HepG2 (cell line): ENCODE measurements at regions not wholly inside any gene's neighbourhood (a gene's known extent, or its start where the extent isn't known, plus 50 kb on each side); places are given as distances from the start of the nearest gene placed in this dataset.
A peak's percentile ranks its signal among the peaks of the same experiment; 100 is the strongest.

Experiments
- ATF4 ChIP-seq, 2 experiments: fragments of 450-650 bp in 1 of 2; sonication (generic) in 1 of 2; formaldehyde crosslinking; IDR thresholded peaks; 2 replicates each; pipeline versions ENCODE4 v1.5.0 to v1.8.0; 2020 to 2022; ENCODE audit warnings: mild to moderate bottlenecking in 1 of 2, missing genetic modification reagents in 1 of 2
- BCL6 ChIP-seq: IDR thresholded peaks from 2 replicates; pipeline ENCODE4 v1.6.1; 2016; ENCODE audit warnings: missing genetic modification reagents, missing compliant biosample characterization
- CEBPB ChIP-seq: IDR thresholded peaks from 2 replicates; pipeline ENCODE4 v1.6.1; 2011; ENCODE audit warnings: low read depth, low read length, improper control_type of control experiment, borderline replicate concordance
- DDIT3 ChIP-seq: sonication (generic); formaldehyde crosslinking; IDR thresholded peaks from 2 replicates; pipeline ENCODE4 v1.4.0; 2020; ENCODE audit warnings: mild to moderate bottlenecking, missing genetic modification reagents
- DMTF1 ChIP-seq: sonication (generic); formaldehyde crosslinking; IDR thresholded peaks from 2 replicates; pipeline ENCODE4 v1.4.0; 2020; ENCODE audit warnings: mild to moderate bottlenecking, missing genetic modification reagents
- DPF2 ChIP-seq: sonication (generic); formaldehyde crosslinking; IDR thresholded peaks from 2 replicates; pipeline ENCODE4 v1.4.0; 2020; ENCODE audit warnings: mild to moderate bottlenecking, low read depth, missing genetic modification reagents, borderline replicate concordance
- E2F5 ChIP-seq: sonication (generic); formaldehyde crosslinking; conservative IDR thresholded peaks from 2 replicates; pipeline ENCODE4 v1.4.0; 2020; ENCODE audit warnings: missing genetic modification reagents
- FOXA3 ChIP-seq: IDR thresholded peaks from 2 replicates; pipeline ENCODE4 v1.6.1; 2016; ENCODE audit warnings: missing genetic modification reagents, missing compliant biosample characterization
- FOXK1 ChIP-seq: sonication (generic); formaldehyde crosslinking; IDR thresholded peaks from 2 replicates; pipeline ENCODE4 v1.4.0; 2020; ENCODE audit warnings: low read depth, missing genetic modification reagents, borderline replicate concordance
- HCFC1 ChIP-seq: fragments of 150-350 bp; IDR thresholded peaks from 2 replicates; pipeline ENCODE4 v1.6.1; 2014; ENCODE audit warnings: low read depth, low read length
- HDAC1 ChIP-seq: sonication (generic); formaldehyde crosslinking; IDR thresholded peaks from 2 replicates; pipeline ENCODE4 v1.5.1; 2020; ENCODE audit warnings: mild to moderate bottlenecking, missing genetic modification reagents
- HHEX ChIP-seq: IDR thresholded peaks from 2 replicates; pipeline ENCODE4 v1.6.1; 2016; ENCODE audit warnings: control low read depth
- LBX2 ChIP-seq: sonication (generic); formaldehyde crosslinking; IDR thresholded peaks from 2 replicates; pipeline ENCODE4 v1.5.0; 2020; ENCODE audit warnings: missing genetic modification reagents, mild to moderate bottlenecking, borderline replicate concordance
- MYPOP ChIP-seq: sonication (generic); formaldehyde crosslinking; IDR thresholded peaks from 2 replicates; pipeline ENCODE4 v1.8.1; 2023; ENCODE audit warnings: mild to moderate bottlenecking, moderate library complexity, missing genetic modification reagents
- NKX3-1 ChIP-seq: sonication (generic); formaldehyde crosslinking; IDR thresholded peaks from 2 replicates; pipeline ENCODE4 v1.5.0; 2020; ENCODE audit warnings: missing genetic modification reagents
- PITX1 ChIP-seq: sonication (generic); formaldehyde crosslinking; IDR thresholded peaks from 2 replicates; pipeline ENCODE4 v1.5.1; 2020; ENCODE audit warnings: mild to moderate bottlenecking, missing genetic modification reagents
- ZBTB20 ChIP-seq: sonication (generic); formaldehyde crosslinking; IDR thresholded peaks from 2 replicates; pipeline ENCODE4 v1.8.1; 2023; ENCODE audit warnings: missing genetic modification reagents, low read depth, mild to moderate bottlenecking, borderline replicate concordance
- ZBTB7B ChIP-seq: sonication (generic); formaldehyde crosslinking; IDR thresholded peaks from 2 replicates; pipeline ENCODE4 v1.4.0; 2020; ENCODE audit warnings: missing genetic modification reagents

GRCh38 chr2:122433123-122433754 is 677.8 kb downstream of the TSN start (continued):
- TF ChIP-seq DPF2 (CRISPR knock-in tag), result peak; percentile 42; the same call in 1 of the 2 replicates
- no peak for TF ChIP-seq DDIT3
- TF ChIP-seq NKX3-1, result peak; percentile 66; the same call in 1 of the 2 replicates
- no peak for TF ChIP-seq LBX2 (CRISPR knock-in tag)
- TF ChIP-seq DMTF1 (CRISPR knock-in tag), result no peak
- TF ChIP-seq CEBPB, result peak; percentile 18
- 0 out of 2 replicates have a peak, but pooled peaks have one; percentile 52 for TF ChIP-seq PITX1 (CRISPR knock-in tag)
- TF ChIP-seq FOXK1 (CRISPR knock-in tag), result peak; percentile 94
- peak; percentile 40; the same call in 1 of the 2 replicates for TF ChIP-seq ZBTB20 (CRISPR knock-in tag)
- peak; percentile 92 for TF ChIP-seq HHEX
- no peak for TF ChIP-seq E2F5 (CRISPR knock-in tag)
- TF ChIP-seq ATF4 (CRISPR knock-in tag; IDR thresholded peaks at IDR 0.05), result peak in 1 of 2 experiments; percentile 53; a peak in 1 of 4 replicates
- peak; percentile 47; the same call in 1 of the 2 replicates for TF ChIP-seq HDAC1 (CRISPR knock-in tag)
- TF ChIP-seq HCFC1, result no peak
- TF ChIP-seq MYPOP (CRISPR knock-in tag), result peak; percentile 32; the same call in 1 of the 2 replicates
- TF ChIP-seq FOXA3 (CRISPR knock-in tag), result peak; percentile 97
- TF ChIP-seq ZBTB7B, result no peak
- peak; percentile 100 for TF ChIP-seq BCL6
